ENCODE measurements at regions not wholly inside any gene's neighbourhood (a gene's known extent, or its start where the extent isn't known, plus 50 kb on each side); places are given as distances from the start of the nearest gene placed in this dataset.
A peak's percentile ranks its signal among the peaks of the same experiment; 100 is the strongest.

- DNase-seq = no peak
These were observed 156.5 kb downstream of the ERCC6L2 start for GRCh38 chr9:96031916-96032534.

GRCh38 chr9:96031366-96031824, 155.9 kb downstream of the ERCC6L2 start:
- DNase-seq = no peak

- no peak for DNase-seq
These were observed 154.4 kb downstream of the ERCC6L2 start for GRCh38 chr9:96029722-96030530.

GRCh38 chr9:96027251-96028131, 152.0 kb downstream of the ERCC6L2 start:
- no peak for DNase-seq

GRCh38 chr9:96026655-96027213, 151.2 kb downstream of the ERCC6L2 start:
- peak in 1 of 2 donors; percentile 33 for DNase-seq

GRCh38 chr9:96025995-96026602, 150.6 kb downstream of the ERCC6L2 start:
- no peak for DNase-seq

GRCh38 chr9:96023486-96023885, 148.0 kb downstream of the ERCC6L2 start:
- no peak for DNase-seq

- DNase-seq = peak in 1 of 2 donors; percentile 55
These were observed 147.1 kb downstream of the ERCC6L2 start for GRCh38 chr9:96022445-96023051.

GRCh38 chr9:96021551-96022444, 146.3 kb downstream of the ERCC6L2 start:
- DNase-seq = no peak

GRCh38 chr9:96020792-96021550, 145.5 kb downstream of the ERCC6L2 start:
- DNase-seq = peak; percentile 42 to 71

- no peak for DNase-seq
These were observed 144.9 kb downstream of the ERCC6L2 start for GRCh38 chr9:96020300-96020791.

Measured in CD4-positive, alpha-beta T cell treated with Interferon alpha-2 for 1 hour (primary cell).